BLaER1 treated with 17β-estradiol and CSF1 and Interleukin-3, amounts not matched to agents 10 nM and 100 nM (cell line): ENCODE measurements at regions not wholly inside any gene's neighbourhood (a gene's known extent, or its start where the extent isn't known, plus 50 kb on each side); places are given as distances from the start of the nearest gene placed in this dataset.
"Not testable (repeated sequence)": the region's sequence is repeated elsewhere in the genome, so short reads cannot be mapped to it uniquely, and the experiment has no call there.

Experiments
- H3K27ac ChIP-seq, 11 experiments: shearing (Covaris generic); formaldehyde crosslinking; 2 replicates each; pipeline ENCODE4 v1.8.1; 2022
- H3K27me3 ChIP-seq, 11 experiments: shearing (Covaris generic); formaldehyde crosslinking; 2 replicates each; pipeline ENCODE4 v1.8.1; 2022
- H3K36me3 ChIP-seq, 11 experiments: shearing (Covaris generic); formaldehyde crosslinking; 2 replicates each; pipeline ENCODE4 v1.8.1; 2022
- H3K4me1 ChIP-seq, 10 experiments: shearing (Covaris generic); formaldehyde crosslinking; 2 replicates each; pipeline ENCODE4 v1.8.1; 2022
- H3K4me2 ChIP-seq, 11 experiments: shearing (Covaris generic); formaldehyde crosslinking; 2 replicates each; pipeline ENCODE4 v1.8.1; 2022
- H3K4me3 ChIP-seq, 10 experiments: shearing (Covaris generic); formaldehyde crosslinking; 2 replicates each; pipeline ENCODE4 v1.8.1; 2022
- H3K9ac ChIP-seq, 11 experiments: shearing (Covaris generic); formaldehyde crosslinking; 2 replicates each; pipeline ENCODE4 v1.8.1; 2022
- H3K9me3 ChIP-seq, 11 experiments: shearing (Covaris generic); formaldehyde crosslinking; replicated peaks in 1 of 11; 2 replicates each; pipeline ENCODE4 v1.8.1; 2022
- H4K20me1 ChIP-seq, 11 experiments: shearing (Covaris generic); formaldehyde crosslinking; 2 replicates each; pipeline ENCODE4 v1.8.1; 2022
- Cebpa-rat ChIP-seq, 11 experiments: shearing (Covaris generic); IDR thresholded peaks; 2 replicates each; pipeline ENCODE4 v1.8.1; 2022

GRCh38 chr2:66173645-66174044 is 261.3 kb upstream of the MEIS1 start:
- no peak for TF ChIP-seq Cebpa-rat (IDR thresholded peaks at IDR 0.05)
- H3K4me1 ChIP-seq = no peaks in the 10 kb centered on the region
- H3K4me2 ChIP-seq = no peak overlapping the region
- no peak overlapping the region for H3K9ac ChIP-seq
- H3K36me3 ChIP-seq = no peaks in the 10 kb centered on the region
- H3K9me3 ChIP-seq = no peaks in the 10 kb centered on the region
- H3K27me3 ChIP-seq = no peaks in the 10 kb centered on the region
- H3K4me3 ChIP-seq = no peak overlapping the region
- H4K20me1 ChIP-seq = no peaks in the 10 kb centered on the region
- no peak overlapping the region for H3K27ac ChIP-seq

DNA sequence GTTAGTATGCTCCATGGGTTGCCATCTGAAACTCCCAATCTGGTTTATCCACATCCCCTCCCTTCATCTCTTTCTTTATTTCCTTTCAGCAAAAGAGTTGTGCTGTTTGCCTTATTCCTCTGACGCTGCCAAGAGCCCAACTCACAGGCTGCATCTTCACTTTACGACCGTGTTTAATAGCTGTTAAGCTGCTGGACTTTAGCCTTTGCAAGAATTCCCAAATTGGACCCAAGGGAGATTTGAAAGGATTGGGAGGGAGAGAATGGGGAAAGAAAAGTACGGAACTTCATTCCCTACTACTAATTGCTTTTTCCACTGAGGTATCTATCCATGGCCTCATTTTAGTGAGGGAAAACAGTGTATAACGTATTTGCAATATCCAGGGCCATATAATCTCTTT is 263.4 kb upstream of the MEIS1 start:
- H4K20me1 ChIP-seq = no peaks in the 10 kb centered on the region
- TF ChIP-seq Cebpa-rat (IDR thresholded peaks at IDR 0.05) = no peak
- H3K9me3 ChIP-seq = no peaks in the 10 kb centered on the region
- no peak overlapping the region for H3K4me2 ChIP-seq
- no peak overlapping the region for H3K27ac ChIP-seq
- H3K9ac ChIP-seq = no peak overlapping the region
- H3K27me3 ChIP-seq = no peaks in the 10 kb centered on the region
- H3K4me1 ChIP-seq = no peaks in the 10 kb centered on the region
- H3K4me3 ChIP-seq = no peak overlapping the region
- no peaks in the 10 kb centered on the region for H3K36me3 ChIP-seq

DNA sequence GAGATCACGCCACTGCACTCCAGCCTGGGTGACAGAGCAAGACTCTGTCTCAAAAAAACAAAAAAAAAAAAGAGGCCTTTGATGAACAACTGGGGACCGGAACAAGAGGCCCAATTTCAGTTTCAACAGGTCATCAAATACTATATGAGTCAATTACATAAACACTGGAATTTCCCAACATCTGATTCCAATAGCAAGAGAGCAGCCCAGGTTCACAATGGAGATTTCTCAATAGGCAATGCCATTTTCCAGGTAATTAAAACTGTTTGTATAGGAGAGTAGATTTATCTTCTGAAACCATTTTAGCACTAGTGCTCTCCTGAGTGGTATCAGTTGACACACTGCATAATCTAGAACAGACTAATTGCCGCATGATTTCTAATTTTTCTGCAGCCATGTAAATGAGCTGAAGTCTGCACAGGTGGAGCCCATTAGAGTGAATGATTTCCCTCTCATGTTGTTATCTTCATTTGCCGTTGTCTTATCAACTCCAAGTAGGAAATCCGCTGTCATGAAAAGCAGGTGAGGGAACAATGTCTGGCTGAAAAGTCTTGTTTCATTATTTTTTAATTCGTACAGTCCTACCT is 264.1 kb upstream of the MEIS1 start:
- H3K9ac ChIP-seq = no peak overlapping the region
- no peaks in the 10 kb centered on the region for H4K20me1 ChIP-seq
- H3K4me1 ChIP-seq = no peaks in the 10 kb centered on the region
- TF ChIP-seq Cebpa-rat (IDR thresholded peaks at IDR 0.05) = no peak
- H3K36me3 ChIP-seq = no peaks in the 10 kb centered on the region
- H3K4me2 ChIP-seq = no peak overlapping the region
- no peak overlapping the region for H3K27ac ChIP-seq
- H3K4me3 ChIP-seq = no peak overlapping the region
- no peaks in the 10 kb centered on the region for H3K27me3 ChIP-seq
- no peaks in the 10 kb centered on the region for H3K9me3 ChIP-seq

- Histone ChIP-seq H4K20me1 (no peaks in the 10 kb centered on the region), H3K4me2 (no peak overlapping the region), H3K27me3 (no peaks in the 10 kb centered on the region), H3K9ac (no peak overlapping the region), H3K36me3 (no peaks in the 10 kb centered on the region), H3K27ac (no peak overlapping the region), H3K4me1 (no peaks in the 10 kb centered on the region), H3K9me3 (no peaks in the 10 kb centered on the region), H3K4me3 (no peak overlapping the region)
- TF ChIP-seq Cebpa-rat (IDR thresholded peaks at IDR 0.05) = no peak
Observed at GRCh38 chr2:66169076-66169475, 265.8 kb upstream of the MEIS1 start.

DNA sequence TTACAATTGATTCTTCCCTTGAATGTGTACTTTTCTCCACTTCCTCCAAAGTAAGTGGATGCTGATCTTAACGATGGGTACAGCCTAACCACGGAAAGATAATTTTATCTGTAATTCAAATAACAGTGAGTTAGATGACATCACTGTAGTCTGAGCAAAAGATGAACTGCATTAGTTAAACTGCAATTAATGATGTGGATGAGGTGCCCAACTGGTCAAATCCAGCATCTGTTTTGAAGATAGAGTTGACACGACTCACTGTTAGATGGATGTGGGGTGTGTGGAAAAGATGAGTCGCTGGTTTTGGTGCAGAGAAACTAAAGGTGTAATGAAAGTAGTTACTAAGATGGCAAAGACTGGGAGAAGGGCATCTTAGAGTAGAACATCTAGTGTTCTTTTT is 270.5 kb upstream of the MEIS1 start:
- H4K20me1 ChIP-seq = no peaks in the 10 kb centered on the region
- no peak overlapping the region for H3K27ac ChIP-seq
- H3K4me3 ChIP-seq = no peak overlapping the region
- no peaks in the 10 kb centered on the region for H3K36me3 ChIP-seq
- no peak overlapping the region for H3K4me2 ChIP-seq
- no peaks in the 10 kb centered on the region for H3K27me3 ChIP-seq
- no peak for TF ChIP-seq Cebpa-rat (IDR thresholded peaks at IDR 0.05)
- H3K4me1 ChIP-seq = no peaks in the 10 kb centered on the region
- H3K9ac ChIP-seq = no peak overlapping the region
- no peaks in the 10 kb centered on the region for H3K9me3 ChIP-seq

GRCh38 chr2:66156171-66156570 is 278.8 kb upstream of the MEIS1 start:
- TF ChIP-seq Cebpa-rat (IDR thresholded peaks at IDR 0.05) = no peak
- Histone ChIP-seq H3K9me3 (peaks cover 25 to 37% (median 30%) of the 10 kb centered on the region in 11 experiments), H3K4me2 (peak overlapping the region in 5 of 11 experiments; percentile 2 to 68 (median 36); a peak in 9 of 22 replicates), H3K36me3 (no peaks in the 10 kb centered on the region), H3K27ac (peak overlapping the region in 3 of 11 experiments; percentile 3 to 16 (median 12); a peak in 2 of 22 replicates), H3K27me3 (no peaks in the 10 kb centered on the region), H3K4me1 (peaks cover 0 to 13% (median 6%) of the 10 kb centered on the region in 10 experiments; a peak in 10 of 20 replicates), H3K9ac (no peak overlapping the region), H4K20me1 (no peaks in the 10 kb centered on the region), H3K4me3 (no peak overlapping the region)

DNA sequence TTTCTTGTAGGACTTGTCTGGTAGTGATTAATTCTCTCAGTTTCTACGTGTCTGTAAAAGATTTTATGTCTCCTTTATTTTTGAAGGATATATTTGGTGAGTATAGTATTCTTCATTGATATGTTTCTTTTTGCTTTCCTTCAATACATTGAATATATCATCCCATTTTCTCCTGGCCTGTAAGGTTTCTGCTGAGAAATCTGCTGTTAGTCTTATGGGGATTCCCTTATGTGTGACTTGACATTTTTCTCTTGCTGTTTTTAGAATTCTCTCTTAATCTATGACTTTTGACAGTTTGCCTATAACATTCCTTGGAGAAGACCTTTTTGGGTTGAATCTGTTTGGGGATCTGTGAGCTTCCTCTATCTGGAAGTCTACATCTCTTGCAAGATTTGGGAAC is 281.0 kb upstream of the MEIS1 start:
- Histone ChIP-seq H3K4me2 (no peak overlapping the region), H3K4me1 (peaks cover 0 to 13% (median 6%) of the 10 kb centered on the region in 10 experiments; a peak in 10 of 20 replicates), H3K27me3 (no peaks in the 10 kb centered on the region), H3K4me3 (no peak overlapping the region), H3K36me3 (no peaks in the 10 kb centered on the region), H3K9ac (no peak overlapping the region), H4K20me1 (no peaks in the 10 kb centered on the region), H3K9me3 (peaks cover 33 to 44% (median 38%) of the 10 kb centered on the region in 11 experiments), H3K27ac (no peak overlapping the region)
- no peak for TF ChIP-seq Cebpa-rat (IDR thresholded peaks at IDR 0.05)

- H3K4me2 ChIP-seq = no peak overlapping the region
- TF ChIP-seq Cebpa-rat (IDR thresholded peaks at IDR 0.05) = no peak
- H3K9ac ChIP-seq = no peak overlapping the region
- H3K27me3 ChIP-seq = no peaks in the 10 kb centered on the region
- no peaks in the 10 kb centered on the region for H3K36me3 ChIP-seq
- peaks cover 5 to 7% (median 6%) of the 10 kb centered on the region in 11 experiments; a peak in 20 of 22 replicates for H3K9me3 ChIP-seq
- H4K20me1 ChIP-seq = no peaks in the 10 kb centered on the region
- H3K27ac ChIP-seq = no peak overlapping the region
- no peak overlapping the region for H3K4me3 ChIP-seq
- H3K4me1 ChIP-seq = no peaks in the 10 kb centered on the region
Observed at GRCh38 chr2:66145490-66145889, 289.4 kb upstream of the MEIS1 start.

DNA sequence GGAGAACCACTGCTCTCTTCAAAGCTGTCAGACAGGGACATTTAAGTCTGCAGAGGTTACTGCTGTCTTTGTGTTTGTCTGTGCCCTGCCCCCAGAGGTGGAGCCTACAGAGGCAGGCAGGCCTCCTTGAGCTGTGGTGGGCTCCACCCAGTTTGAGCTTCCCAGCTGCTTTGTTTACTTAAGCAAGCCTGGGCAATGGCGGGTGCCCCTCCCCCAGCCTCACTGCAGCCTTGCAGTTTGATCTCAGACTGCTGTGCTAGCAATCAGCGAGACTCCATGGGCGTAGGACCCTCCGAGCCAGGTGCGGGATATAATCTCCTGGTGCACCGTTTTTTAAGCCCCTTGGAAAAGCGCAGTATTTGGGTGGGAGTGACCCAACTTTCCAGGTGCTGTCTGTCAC is 290.6 kb upstream of the MEIS1 start:
- H3K9me3 ChIP-seq, H3K36me3 ChIP-seq, H3K4me3 ChIP-seq, H3K4me1 ChIP-seq, H3K27me3 ChIP-seq, H3K4me2 ChIP-seq, H3K9ac ChIP-seq, H4K20me1 ChIP-seq, H3K27ac ChIP-seq: not testable (repeated sequence)

DNA sequence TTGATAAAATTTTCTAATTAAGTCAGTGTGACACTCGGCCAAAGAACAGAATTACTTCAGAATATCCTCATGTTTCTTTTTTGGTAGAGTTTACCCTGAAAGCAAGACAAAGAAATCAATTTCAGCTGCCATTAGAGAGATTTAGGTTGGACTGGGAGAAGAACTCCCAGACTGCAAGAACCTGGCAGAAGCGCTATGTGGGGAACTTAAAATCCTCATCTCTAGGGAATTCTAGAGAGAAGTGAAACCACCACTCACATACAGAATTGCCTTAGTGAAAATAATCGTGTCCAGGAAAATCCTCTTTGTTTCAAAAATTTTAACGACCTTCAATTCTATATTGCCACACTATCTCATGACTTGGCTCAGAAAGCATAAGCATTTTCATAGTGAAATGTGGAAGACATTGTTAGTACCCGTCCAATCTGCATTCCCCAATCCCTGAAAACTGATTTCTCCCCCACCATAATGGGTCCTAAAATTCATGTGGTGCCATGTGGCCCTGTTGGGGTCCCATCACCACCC is 297.3 kb upstream of the MEIS1 start:
- Histone ChIP-seq H3K4me2 (no peak overlapping the region), H4K20me1 (no peaks in the 10 kb centered on the region), H3K9ac (no peak overlapping the region), H3K36me3 (no peaks in the 10 kb centered on the region), H3K4me3 (no peak overlapping the region), H3K4me1 (no peaks in the 10 kb centered on the region), H3K27me3 (no peaks in the 10 kb centered on the region), H3K9me3 (0 out of 22 replicates have a peak, but pooled peaks cover 0 to 4% (median 0%) of the 10 kb centered on the region in 11 experiments), H3K27ac (no peak overlapping the region)
- no peak for TF ChIP-seq Cebpa-rat (IDR thresholded peaks at IDR 0.05)
